B cell (primary cell): ENCODE measurements at regions not wholly inside any gene's neighbourhood (a gene's known extent, or its start where the extent isn't known, plus 50 kb on each side); places are given as distances from the start of the nearest gene placed in this dataset.

Source experiments
- CTCF ChIP-seq: fragments of 200-600 bp; IDR thresholded peaks from one replicate; pipeline ENCODE4 v1.8.0; 2022; ENCODE audit warnings: antibody characterized with exemption, mild to moderate bottlenecking
- EZH2 ChIP-seq: IDR thresholded peaks from 2 replicates; pipeline ENCODE4 v1.6.1; 2012; ENCODE audit warnings: borderline replicate concordance, low read depth, mild to moderate bottlenecking, moderate library complexity, low read length; ENCODE audit not compliant: insufficient read depth, poor library complexity, severe bottlenecking

- no peak for TF ChIP-seq CTCF
- TF ChIP-seq EZH2: no peak
These were observed 739.8 kb upstream of the AUTS2 start for GRCh38 chr7:68858497-68858896.
